Inflammatory macrophage (primary cell): ENCODE measurements at regions not wholly inside any gene's neighbourhood (a gene's known extent, or its start where the extent isn't known, plus 50 kb on each side); places are given as distances from the start of the nearest gene placed in this dataset.

Source experiments
- DNase-seq, 2 donors: peaks; one replicate each; pipeline ENCODE4 v3.0.0-alpha.2; 2020 to 2022

GRCh38 chr1:116298746-116299145 lies 74.3 kb upstream of the ATP1A1 start:
- DNase-seq: no peak

GRCh38 chr1:116299248-116299647 lies 73.8 kb upstream of the ATP1A1 start:
- no peak for DNase-seq

- DNase-seq: no peak
Measured at GRCh38 chr1:116302281-116302680, 70.8 kb upstream of the ATP1A1 start.

GRCh38 chr1:116306102-116306501 lies 66.9 kb upstream of the ATP1A1 start:
- no peak for DNase-seq

GRCh38 chr1:116306840-116307442 lies 66.1 kb upstream of the ATP1A1 start:
- DNase-seq: peak; percentile 51 to 73

GRCh38 chr1:116308276-116308675 lies 64.8 kb upstream of the ATP1A1 start:
- DNase-seq: peak; percentile 45 to 89

- DNase-seq: no peak
Measured at GRCh38 chr1:116309090-116309870, 63.8 kb upstream of the ATP1A1 start.

GRCh38 chr1:116310180-116310579 lies 62.9 kb upstream of the ATP1A1 start:
- peak; percentile 19 to 26 for DNase-seq

GRCh38 chr1:116311193-116311592 lies 61.9 kb upstream of the ATP1A1 start:
- no peak for DNase-seq

GRCh38 chr1:116311756-116312680 lies 61.0 kb upstream of the ATP1A1 start:
- DNase-seq: no peak

GRCh38 chr1:116312681-116313069 lies 60.4 kb upstream of the ATP1A1 start:
- no peak for DNase-seq

GRCh38 chr1:116313776-116314175 lies 59.3 kb upstream of the ATP1A1 start:
- no peak for DNase-seq

- DNase-seq: no peak
Measured at GRCh38 chr1:116314305-116314919, 58.6 kb upstream of the ATP1A1 start.

GRCh38 chr1:116316373-116316772 lies 56.7 kb upstream of the ATP1A1 start:
- DNase-seq: no peak

- no peak for DNase-seq
Measured at GRCh38 chr1:116318897-116319296, 54.1 kb upstream of the ATP1A1 start.

- DNase-seq: no peak
Measured at GRCh38 chr1:116320874-116321273, 52.2 kb upstream of the ATP1A1 start.

- DNase-seq: no peak
Measured at GRCh38 chr1:116321766-116322175, 51.3 kb upstream of the ATP1A1 start.

- DNase-seq: no peak
Measured at GRCh38 chr1:116322752-116323405, 50.2 kb upstream of the ATP1A1 start.
